GM06990 (cell line): ENCODE measurements at regions not wholly inside any gene's neighbourhood (a gene's known extent, or its start where the extent isn't known, plus 50 kb on each side); places are given as distances from the start of the nearest gene placed in this dataset.

ENCODE experiments used
- DNase-seq: peaks from one replicate; pipeline ENCODE4 v3.0.0-alpha.2; 2011; ENCODE audit not compliant: insufficient read length; ENCODE audit errors: extremely low read depth
- H3K27me3 ChIP-seq: replicated peaks from 2 replicates; pipeline ENCODE4 v1.6.0; 2011; ENCODE audit warnings: low read length; ENCODE audit not compliant: control insufficient read depth, insufficient read depth
- H3K36me3 ChIP-seq: 2 replicates; pipeline ENCODE4 v1.5.1; 2011; ENCODE audit warnings: low read length; ENCODE audit not compliant: control insufficient read depth, insufficient read depth
- H3K4me3 ChIP-seq: replicated peaks from 2 replicates; pipeline ENCODE4 v1.5.1; 2011; ENCODE audit warnings: low read depth, mild to moderate bottlenecking, control low read depth, low read length
- CTCF ChIP-seq: IDR thresholded peaks from 2 replicates; pipeline ENCODE4 v1.5.1; 2011; ENCODE audit warnings: low read length, control low read depth, mild to moderate bottlenecking, inconsistent platforms; ENCODE audit not compliant: insufficient read depth, poor library complexity, severe bottlenecking

DNA sequence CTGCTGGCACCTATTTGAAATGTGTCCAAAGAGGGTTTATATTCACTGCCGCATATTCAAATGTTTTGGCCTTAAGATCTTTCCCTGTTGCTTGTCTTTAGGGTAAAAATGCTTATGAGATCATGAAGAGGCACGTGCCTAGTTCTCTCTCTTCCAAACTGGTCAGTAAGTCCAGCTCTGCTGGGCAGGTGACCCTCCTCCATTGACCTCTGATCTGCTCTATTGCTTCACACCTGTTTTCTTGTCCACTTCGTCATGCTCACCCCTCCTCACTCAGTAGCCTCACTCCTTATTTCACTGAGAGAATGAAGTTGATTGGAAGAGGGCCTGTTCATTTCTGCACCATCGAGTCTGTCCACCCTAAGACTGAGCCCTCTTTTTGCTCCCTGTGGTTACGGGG, 140.5 kb upstream of the COBL start:
- DNase-seq: no peak
- no peak overlapping the region for H3K4me3 ChIP-seq
- no peaks in the 10 kb centered on the region for H3K27me3 ChIP-seq
- no peaks in the 10 kb centered on the region for H3K36me3 ChIP-seq
- no peak for TF ChIP-seq CTCF

GRCh38 chr7:51456431-51457060, 139.9 kb upstream of the COBL start:
- Histone ChIP-seq H3K4me3 (no peak overlapping the region), H3K36me3 (no peaks in the 10 kb centered on the region), H3K27me3 (no peaks in the 10 kb centered on the region)
- no peak for TF ChIP-seq CTCF
- no peak for DNase-seq

- no peaks in the 10 kb centered on the region for H3K36me3 ChIP-seq
- no peak overlapping the region for H3K4me3 ChIP-seq
- H3K27me3 ChIP-seq: no peaks in the 10 kb centered on the region
- TF ChIP-seq CTCF: no peak
- DNase-seq: no peak
Measured at GRCh38 chr7:51455948-51456347, 139.3 kb upstream of the COBL start.

GRCh38 chr7:51455513-51455912, 138.9 kb upstream of the COBL start:
- no peaks in the 10 kb centered on the region for H3K27me3 ChIP-seq
- H3K36me3 ChIP-seq: no peaks in the 10 kb centered on the region
- no peak overlapping the region for H3K4me3 ChIP-seq
- no peak for DNase-seq
- TF ChIP-seq CTCF: no peak

DNA sequence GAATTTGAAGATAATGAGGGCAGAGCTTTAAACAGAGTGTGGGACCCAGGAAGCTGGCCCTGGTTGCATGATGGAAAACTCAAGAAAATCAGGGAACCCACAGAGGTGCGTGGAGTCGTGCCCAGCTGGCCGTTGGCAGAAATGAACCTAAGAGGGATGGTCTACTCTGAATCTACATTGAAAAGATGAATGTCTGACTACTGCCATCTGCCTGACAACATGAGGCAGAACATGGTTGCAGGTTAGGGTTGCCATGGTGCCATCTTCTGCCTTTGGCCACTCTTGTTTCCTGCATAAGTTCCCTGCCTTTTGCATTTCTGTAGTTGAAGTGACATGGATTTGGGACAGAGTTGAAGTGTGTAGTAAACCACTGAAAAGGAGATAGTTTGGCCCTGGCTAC, 138.5 kb upstream of the COBL start:
- DNase-seq: no peak

More for the DNA sequence above, 138.5 kb upstream of the COBL start:
- H3K4me3 ChIP-seq: no peak overlapping the region
- no peaks in the 10 kb centered on the region for H3K27me3 ChIP-seq
- no peak for TF ChIP-seq CTCF
- H3K36me3 ChIP-seq: no peaks in the 10 kb centered on the region
